Panc1 (cell line): ENCODE measurements at regions not wholly inside any gene's neighbourhood (a gene's known extent, or its start where the extent isn't known, plus 50 kb on each side); places are given as distances from the start of the nearest gene placed in this dataset.

Source experiments
- ATAC-seq: fragments of 200-7000 bp; cut with Tn5 transposase; 2 replicates; pipeline ENCODE4 v1.9.1; 2020; ENCODE audit warnings: mild to moderate bottlenecking, moderate library complexity
- BruUV-seq: library from RNA; stranded (reverse); fragments of 400-500 nt; replicated peaks from 2 replicates; lab custom pipeline; 2021; lab: Mats Ljungman, UMichigan
- CTCF ChIA-PET: fragments of 300-600 bp; sonication (Branson Sonifier 250); formaldehyde crosslinking; loops from one replicate; lab custom pipeline; 2022; ENCODE audit warnings: antibody characterized with exemption; lab: Charles Lee
- POLR2A ChIA-PET: fragments of 300-600 bp; sonication (Branson Sonifier 250); formaldehyde crosslinking; loops from one replicate; lab custom pipeline; 2022; ENCODE audit warnings: antibody characterized with exemption; lab: Charles Lee
- DNase-seq: peaks from one replicate; pipeline ENCODE4 v3.0.0-alpha.2; 2010; ENCODE audit warnings: low read depth, low spot score
- H3K27ac ChIP-seq: 2 replicates; pipeline ENCODE4 v1.5.1; 2011; ENCODE audit warnings: mild to moderate bottlenecking, low read length, inconsistent platforms
- H3K27me3 ChIP-seq: fragments of 200-500 bp; sonication (Bioruptor generic); 2 replicates; pipeline ENCODE4 v1.6.0; 2014; ENCODE audit warnings: low read length, inconsistent platforms; ENCODE audit not compliant: control insufficient read depth, insufficient read depth
- H3K36me3 ChIP-seq: fragments of 200-500 bp; sonication (Bioruptor generic); 2 replicates; pipeline ENCODE4 v1.5.1; 2014; ENCODE audit warnings: inconsistent platforms, mild to moderate bottlenecking, low read length, moderate library complexity; ENCODE audit not compliant: control insufficient read depth, insufficient read depth
- H3K4me1 ChIP-seq: 2 replicates; pipeline ENCODE4 v1.5.1; 2011; ENCODE audit warnings: inconsistent platforms, mild to moderate bottlenecking, low read length, moderate library complexity; ENCODE audit not compliant: control insufficient read depth, insufficient read depth
- H3K4me3 ChIP-seq, 2 experiments: 2 replicates each; pipeline ENCODE4 v1.5.1; 2011 to 2012; ENCODE audit warnings: low read depth in 2 of 2, low read length in 2 of 2, mild to moderate bottlenecking in 2 of 2, inconsistent platforms in 1 of 2, moderate library complexity in 1 of 2
- H3K9me3 ChIP-seq: fragments of 200-500 bp; sonication (Bioruptor generic); 2 replicates; pipeline ENCODE4 v1.5.1; 2014; ENCODE audit warnings: low read depth, mild to moderate bottlenecking, inconsistent platforms, low read length, moderate library complexity; ENCODE audit not compliant: control insufficient read depth, insufficient read depth
- CTCF ChIP-seq: fragments of 450-650 bp; IDR thresholded peaks from 2 replicates; pipeline ENCODE4 v1.5.1; 2017; ENCODE audit warnings: mild to moderate bottlenecking
- POLR2AphosphoS5 ChIP-seq: IDR thresholded peaks from 2 replicates; pipeline ENCODE4 v1.6.1; 2012; ENCODE audit warnings: mild to moderate bottlenecking, low read depth, low read length, moderate library complexity
- REST ChIP-seq, 2 experiments: IDR thresholded peaks; 2 replicates each; pipeline ENCODE4 v1.6.1; 2011 to 2012; ENCODE audit warnings: low read depth in 2 of 2, control low read depth in 1 of 2, low read length in 1 of 2, mild to moderate bottlenecking in 1 of 2, moderate library complexity in 1 of 2; ENCODE audit not compliant: insufficient read depth in 1 of 2
- SIN3A ChIP-seq: IDR thresholded peaks from 2 replicates; pipeline ENCODE4 v1.6.1; 2012; ENCODE audit warnings: low read depth, mild to moderate bottlenecking, low read length, moderate library complexity, borderline replicate concordance; ENCODE audit not compliant: insufficient read depth
- TCF7L2 ChIP-seq: IDR thresholded peaks from 2 replicates; pipeline ENCODE4 v1.6.1; 2011; ENCODE audit warnings: mild to moderate bottlenecking, low read depth, low read length, inconsistent platforms
- in situ Hi-C: cut with HindIII; loops from 2 replicates; pipeline ENCODE4 v1.10.0; 2016; ENCODE audit warnings: low sequenced_read_pairs, low pct_unique_long_range_greater_than_20kb
- intact Hi-C: fragments of 100-400 bp; cut with micrococcal nuclease; formaldehyde crosslinking; loops from one replicate; pipeline ENCODE4 v1.10.0; 2022; ENCODE audit not compliant: unreplicated experiment

GRCh38 chr11:107102692-107103477 lies 84.6 kb upstream of the GUCY1A2 start:
- in situ Hi-C loops = no loop called here
- no TSS peak for BruUV-seq
- DNase-seq (no peak), ATAC-seq (0 out of 2 replicates have a peak, but pooled peaks have one; percentile 34)
- CTCF ChIA-PET = no interaction called here
- Histone ChIP-seq H3K4me3 (no peak overlapping the region), H3K27me3 (no peaks in the 10 kb centered on the region), H3K36me3 (no peaks in the 10 kb centered on the region), H3K27ac (no peak overlapping the region), H3K9me3 (no peaks in the 10 kb centered on the region), H3K4me1 (no peaks in the 10 kb centered on the region)
- intact Hi-C loops = no loop called here
- TF ChIP-seq CTCF = peak; percentile 8; the same call in 1 of the 2 replicates
- TF ChIP-seq TCF7L2 = no peak
- TF ChIP-seq REST (IDR thresholded peaks at IDR 0.05; ENCODE audit: insufficient read depth in 1 of 2, low read depth in 2 of 2, low read length in 1 of 2) = no peak
- TF ChIP-seq SIN3A = no peak
- POLR2A ChIA-PET = no interaction called here

GRCh38 chr11:107092667-107093066 lies 74.4 kb upstream of the GUCY1A2 start:
- ChIA-PET POLR2A (interaction anchor here (0.6 kb wide), 1 partner anchor 335 kb away, joined by 4 read pairs; no protein-coding TSS in a partner anchor), CTCF (no interaction called here)
- DNase-seq = no peak
- no peaks in the 10 kb centered on the region for H3K27me3 ChIP-seq
- TF ChIP-seq TCF7L2 (no peak), SIN3A (no peak), CTCF (no peak), POLR2AphosphoS5 (no peak), REST (IDR thresholded peaks at IDR 0.05; ENCODE audit: insufficient read depth in 1 of 2, low read depth in 2 of 2, low read length in 1 of 2) (no peak)
- ATAC-seq = no peak
- BruUV-seq = no TSS peak
- H3K4me1 ChIP-seq = no peaks in the 10 kb centered on the region
- no peak overlapping the region for H3K4me3 ChIP-seq
- H3K27ac ChIP-seq = no peak overlapping the region
- H3K36me3 ChIP-seq = no peaks in the 10 kb centered on the region
- no peaks in the 10 kb centered on the region for H3K9me3 ChIP-seq
- intact Hi-C loops = no loop called here
- in situ Hi-C loops = no loop called here
